ENCODE measurements at regions not wholly inside any gene's neighbourhood (a gene's known extent, or its start where the extent isn't known, plus 50 kb on each side); places are given as distances from the start of the nearest gene placed in this dataset.

GRCh38 chr10:47092376-47092775 is 181.1 kb downstream of the PTPN20 start:
- Histone ChIP-seq H3K4me1 (ENCODE audit: control insufficient read depth in 4 of 4, insufficient read depth in 4 of 4, low read length in 3 of 4) (no peaks in the 10 kb centered on the region), H3K36me3 (ENCODE audit: control insufficient read depth in 4 of 4, insufficient read depth in 3 of 4, low read depth in 1 of 4, low read length in 3 of 4) (no peaks in the 10 kb centered on the region), H3K27ac (ENCODE audit: low read depth in 1 of 2, low read length in 2 of 2) (no peak overlapping the region), H3K9ac (ENCODE audit: low read depth in 1 of 2, low read length in 2 of 2) (no peak overlapping the region), H3K9me3 (ENCODE audit: control insufficient read depth in 4 of 4, low read length in 3 of 4) (no peaks in the 10 kb centered on the region), H3K27me3 (ENCODE audit: control insufficient read depth in 4 of 4, insufficient read depth in 4 of 4, low read length in 3 of 4) (no peaks in the 10 kb centered on the region), H3K4me3 (ENCODE audit: low read depth in 1 of 3, low read length in 3 of 3) (no peak overlapping the region)
- no peak for TF ChIP-seq MAX (IDR thresholded peaks at IDR 0.05)
- DNase-seq (ENCODE audit: low spot score) = no peak
- WGBS = 96% methylated on average over 4 of the region's 4 CpGs

- no peak overlapping the region for H3K4me3 ChIP-seq (ENCODE audit: low read depth in 1 of 3, low read length in 3 of 3)
- H3K27ac ChIP-seq (ENCODE audit: low read depth in 1 of 2, low read length in 2 of 2) = no peak overlapping the region
- H3K9ac ChIP-seq (ENCODE audit: low read depth in 1 of 2, low read length in 2 of 2) = no peak overlapping the region
- no peak for DNase-seq (ENCODE audit: low spot score)
- no peaks in the 10 kb centered on the region for H3K36me3 ChIP-seq (ENCODE audit: control insufficient read depth in 4 of 4, insufficient read depth in 3 of 4, low read depth in 1 of 4, low read length in 3 of 4)
- no peak for TF ChIP-seq HNF4G (IDR thresholded peaks at IDR 0.05)
- TF ChIP-seq RXRA (IDR thresholded peaks at IDR 0.05) = no peak
- no peak for TF ChIP-seq ZBTB33 (IDR thresholded peaks at IDR 0.05)
- 89% methylated on average over 5 of the region's 5 CpGs for WGBS
- no peaks in the 10 kb centered on the region for H3K27me3 ChIP-seq (ENCODE audit: control insufficient read depth in 4 of 4, insufficient read depth in 4 of 4, low read length in 3 of 4)
- no peaks in the 10 kb centered on the region for H3K9me3 ChIP-seq (ENCODE audit: control insufficient read depth in 4 of 4, low read length in 3 of 4)
- H3K4me1 ChIP-seq (ENCODE audit: control insufficient read depth in 4 of 4, insufficient read depth in 4 of 4, low read length in 3 of 4) = no peaks in the 10 kb centered on the region
Measured at GRCh38 chr10:47092831-47093230, 181.6 kb downstream of the PTPN20 start.

GRCh38 chr10:47094126-47094525 is 182.9 kb downstream of the PTPN20 start:
- Histone ChIP-seq H3K27me3 (ENCODE audit: control insufficient read depth in 4 of 4, insufficient read depth in 4 of 4, low read length in 3 of 4) (no peaks in the 10 kb centered on the region), H3K27ac (ENCODE audit: low read depth in 1 of 2, low read length in 2 of 2) (no peak overlapping the region), H3K4me1 (ENCODE audit: control insufficient read depth in 4 of 4, insufficient read depth in 4 of 4, low read length in 3 of 4) (no peaks in the 10 kb centered on the region), H3K9me3 (ENCODE audit: control insufficient read depth in 4 of 4, low read length in 3 of 4) (no peaks in the 10 kb centered on the region), H3K36me3 (ENCODE audit: control insufficient read depth in 4 of 4, insufficient read depth in 3 of 4, low read depth in 1 of 4, low read length in 3 of 4) (no peaks in the 10 kb centered on the region), H3K9ac (ENCODE audit: low read depth in 1 of 2, low read length in 2 of 2) (no peak overlapping the region), H3K4me3 (ENCODE audit: low read depth in 1 of 3, low read length in 3 of 3) (no peak overlapping the region)
- 81% methylated on average over 9 of the region's 9 CpGs for WGBS
- DNase-seq (ENCODE audit: low spot score) = no peak
- TF ChIP-seq FOXA1 (IDR thresholded peaks at IDR 0.05) (no peak), CTCF (IDR thresholded peaks at IDR 0.05; ENCODE audit: low read depth, low read length, missing input control) (no peak), GABPA (IDR thresholded peaks at IDR 0.05 in 1 of 2, conservative IDR thresholded peaks at IDR 0.05 in 1 of 2) (no peak)

GRCh38 chr10:47094636-47095035 is 183.4 kb downstream of the PTPN20 start:
- 85% methylated on average over 10 of the region's 10 CpGs for WGBS
- H3K9me3 ChIP-seq (ENCODE audit: control insufficient read depth in 4 of 4, low read length in 3 of 4) = no peaks in the 10 kb centered on the region
- H3K27ac ChIP-seq (ENCODE audit: low read depth in 1 of 2, low read length in 2 of 2) = no peak overlapping the region
- TF ChIP-seq JUND (IDR thresholded peaks at IDR 0.05) = no peak
- no peak for TF ChIP-seq MAX (IDR thresholded peaks at IDR 0.05)
- TF ChIP-seq TAF1 (conservative IDR thresholded peaks at IDR 0.05) = no peak
- no peak for TF ChIP-seq CTCF (IDR thresholded peaks at IDR 0.05; ENCODE audit: low read depth, low read length, missing input control)
- TF ChIP-seq ZBTB33 (IDR thresholded peaks at IDR 0.05) = no peak

More at GRCh38 chr10:47094636-47095035, 183.4 kb downstream of the PTPN20 start:
- no peak for DNase-seq (ENCODE audit: low spot score)
- Histone ChIP-seq H3K27me3 (ENCODE audit: control insufficient read depth in 4 of 4, insufficient read depth in 4 of 4, low read length in 3 of 4) (no peaks in the 10 kb centered on the region), H3K4me3 (ENCODE audit: low read depth in 1 of 3, low read length in 3 of 3) (no peak overlapping the region), H3K9ac (ENCODE audit: low read depth in 1 of 2, low read length in 2 of 2) (no peak overlapping the region), H3K4me1 (ENCODE audit: control insufficient read depth in 4 of 4, insufficient read depth in 4 of 4, low read length in 3 of 4) (no peaks in the 10 kb centered on the region), H3K36me3 (ENCODE audit: control insufficient read depth in 4 of 4, insufficient read depth in 3 of 4, low read depth in 1 of 4, low read length in 3 of 4) (no peaks in the 10 kb centered on the region)

Data from liver (tissue), 8 donors.